ENCODE measurements at regions not wholly inside any gene's neighbourhood (a gene's known extent, or its start where the extent isn't known, plus 50 kb on each side); places are given as distances from the start of the nearest gene placed in this dataset.
"Not testable (repeated sequence)": the region's sequence is repeated elsewhere in the genome, so short reads cannot be mapped to it uniquely, and the experiment has no call there.

- not testable (repeated sequence) for H3K27me3 Mint-ChIP-seq
These were observed 269.9 kb downstream of the CNTNAP3 start for GRCh38 chr9:39018107-39018506.

DNA sequence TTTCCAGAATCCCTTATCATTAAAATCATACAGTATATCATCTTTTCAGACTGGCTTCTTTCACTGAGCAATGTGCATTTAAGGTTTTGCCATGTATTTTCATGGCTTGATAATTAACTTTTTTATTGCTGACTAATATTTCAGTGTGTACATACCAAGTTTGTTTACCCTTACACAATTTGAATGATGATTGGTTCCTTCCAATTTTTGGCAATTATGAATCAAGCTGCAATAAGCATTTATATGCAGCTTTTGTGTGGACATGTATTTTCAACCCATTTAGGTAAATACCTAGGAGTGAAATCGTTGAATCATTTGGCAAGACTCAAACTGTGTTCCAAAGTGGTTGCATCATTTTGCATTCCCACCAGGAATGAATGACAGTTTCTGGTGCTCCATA is 272.8 kb downstream of the CNTNAP3 start:
- DNase-seq, H3K36me3 Mint-ChIP-seq, H3K9me3 Mint-ChIP-seq, H3K4me3 Mint-ChIP-seq, POLR2A ChIA-PET, H3K4me1 Mint-ChIP-seq, H3K27ac Mint-ChIP-seq, H3K27me3 Mint-ChIP-seq, ATAC-seq: not testable (repeated sequence)

More at GRCh38 chr9:39018107-39018506, 269.9 kb downstream of the CNTNAP3 start:
- DNase-seq, H3K4me3 Mint-ChIP-seq, H3K36me3 Mint-ChIP-seq, H3K4me1 Mint-ChIP-seq, POLR2A ChIA-PET, H3K9me3 Mint-ChIP-seq, H3K27ac Mint-ChIP-seq, ATAC-seq: not testable (repeated sequence)

- H3K27me3 Mint-ChIP-seq, POLR2A ChIA-PET, H3K9me3 Mint-ChIP-seq, H3K36me3 Mint-ChIP-seq, H3K4me3 Mint-ChIP-seq, H3K4me1 Mint-ChIP-seq, H3K27ac Mint-ChIP-seq, DNase-seq: not testable (repeated sequence)
- ATAC-seq: peak in 1 of 2 donors; percentile 14
These were observed 273.2 kb downstream of the CNTNAP3 start for GRCh38 chr9:39014805-39015123.

GRCh38 chr9:39014096-39014804 is 273.7 kb downstream of the CNTNAP3 start:
- H3K36me3 Mint-ChIP-seq, DNase-seq, H3K4me1 Mint-ChIP-seq, H3K4me3 Mint-ChIP-seq, H3K9me3 Mint-ChIP-seq, H3K27me3 Mint-ChIP-seq, POLR2A ChIA-PET, H3K27ac Mint-ChIP-seq: not testable (repeated sequence)
- ATAC-seq: peak in 1 of 2 donors; percentile 23

DNA sequence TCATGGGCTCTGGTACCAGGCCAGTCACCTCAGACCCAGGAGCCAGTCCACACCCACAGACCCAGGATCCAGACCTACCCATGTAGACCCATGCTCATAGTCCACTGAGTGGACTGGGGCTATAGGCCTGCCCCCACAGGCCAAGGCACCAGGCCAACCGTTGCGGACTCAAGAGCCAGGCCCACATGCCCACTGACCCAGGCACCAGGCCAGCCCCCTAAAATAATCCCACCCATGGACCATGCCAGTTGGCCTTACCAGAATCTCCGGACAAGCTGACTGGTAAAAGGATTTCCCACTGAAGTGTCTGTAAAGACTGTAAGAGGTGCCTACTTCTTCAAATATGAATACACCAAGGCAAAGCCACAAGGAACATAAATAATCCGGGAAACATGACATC is 278.2 kb downstream of the CNTNAP3 start:
- POLR2A ChIA-PET, H3K27ac Mint-ChIP-seq: not testable (repeated sequence)

GRCh38 chr9:39009343-39009742 is 278.6 kb downstream of the CNTNAP3 start:
- H3K36me3 Mint-ChIP-seq, POLR2A ChIA-PET, H3K4me1 Mint-ChIP-seq, H3K27ac Mint-ChIP-seq, DNase-seq, H3K9me3 Mint-ChIP-seq, H3K27me3 Mint-ChIP-seq, ATAC-seq, H3K4me3 Mint-ChIP-seq: not testable (repeated sequence)

More for the DNA sequence above, 278.2 kb downstream of the CNTNAP3 start:
- not testable (repeated sequence) for H3K27me3 Mint-ChIP-seq, H3K4me1 Mint-ChIP-seq, H3K36me3 Mint-ChIP-seq, H3K4me3 Mint-ChIP-seq, H3K9me3 Mint-ChIP-seq, ATAC-seq, DNase-seq

- POLR2A ChIA-PET, H3K36me3 Mint-ChIP-seq: not testable (repeated sequence)
These were observed 279.1 kb downstream of the CNTNAP3 start for GRCh38 chr9:39008907-39009306.

GRCh38 chr9:39005736-39006135 is 282.2 kb downstream of the CNTNAP3 start:
- H3K27ac Mint-ChIP-seq, H3K36me3 Mint-ChIP-seq, POLR2A ChIA-PET, ATAC-seq, H3K4me3 Mint-ChIP-seq, DNase-seq, H3K4me1 Mint-ChIP-seq, H3K27me3 Mint-ChIP-seq: not testable (repeated sequence)
- H3K9me3 Mint-ChIP-seq: peaks cover 0 to 15% (median 0%) of the 10 kb centered on the region in 9 donors

More at GRCh38 chr9:39008907-39009306, 279.1 kb downstream of the CNTNAP3 start:
- H3K27me3 Mint-ChIP-seq, H3K4me3 Mint-ChIP-seq, DNase-seq, ATAC-seq, H3K4me1 Mint-ChIP-seq: not testable (repeated sequence)
- Mint-ChIP-seq H3K27ac (peak overlapping the region in 1 of 10 donors; percentile 0), H3K9me3 (peaks cover 0 to 11% (median 2%) of the 10 kb centered on the region in 9 donors)

DNA sequence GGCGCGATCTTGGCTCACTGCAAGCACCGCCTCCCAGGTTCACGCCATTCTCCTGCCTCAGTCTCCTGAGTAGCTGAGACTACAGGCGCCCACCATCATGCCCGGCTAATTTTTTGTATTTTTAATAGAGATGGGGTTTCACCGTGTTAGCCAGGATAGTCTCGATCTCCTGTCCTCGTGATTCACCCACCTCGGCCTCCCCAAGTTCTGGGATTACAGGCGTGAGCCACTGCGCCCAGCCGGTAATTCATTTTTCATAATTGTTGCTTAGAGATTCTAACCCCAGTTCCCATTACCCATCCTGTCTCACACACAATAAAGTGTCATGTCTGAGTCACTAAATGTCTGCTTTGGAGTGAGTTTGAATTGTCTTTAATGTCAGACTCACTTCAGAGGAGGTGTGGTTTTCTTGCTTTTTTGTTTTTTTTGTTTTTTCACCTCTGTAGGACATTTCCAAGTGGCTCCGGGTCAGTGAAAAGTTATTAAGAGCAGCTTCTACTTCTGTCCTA is 281.2 kb upstream of the FAM240B start:
- H3K27ac Mint-ChIP-seq, H3K36me3 Mint-ChIP-seq, DNase-seq, POLR2A ChIA-PET, H3K4me1 Mint-ChIP-seq, H3K27me3 Mint-ChIP-seq, H3K4me3 Mint-ChIP-seq, ATAC-seq: not testable (repeated sequence)
- H3K9me3 Mint-ChIP-seq: peaks cover 0 to 11% (median 0%) of the 10 kb centered on the region in 9 donors

DNA sequence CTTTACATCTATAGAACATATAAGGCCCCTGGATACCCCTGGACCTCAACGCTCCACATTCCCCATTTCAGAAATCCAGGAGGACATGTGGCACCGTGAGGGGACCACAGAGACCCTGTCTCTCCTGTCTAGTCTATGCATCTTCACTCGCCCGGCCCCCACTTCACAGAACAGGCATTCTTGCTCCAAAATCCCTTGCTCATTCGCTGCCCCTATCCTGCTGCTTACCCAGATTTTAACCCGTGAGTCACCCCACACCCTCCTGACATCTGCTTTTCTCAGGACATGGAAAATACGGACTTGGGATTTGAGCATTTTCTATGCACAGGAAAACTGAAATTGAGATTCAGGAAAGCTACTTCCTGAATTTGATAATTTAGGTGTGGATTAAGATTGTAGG is 279.3 kb upstream of the FAM240B start:
- H3K36me3 Mint-ChIP-seq, DNase-seq, ATAC-seq, POLR2A ChIA-PET, H3K27me3 Mint-ChIP-seq, H3K27ac Mint-ChIP-seq, H3K4me3 Mint-ChIP-seq, H3K4me1 Mint-ChIP-seq: not testable (repeated sequence)
- peaks cover 0 to 13% (median 2%) of the 10 kb centered on the region in 9 donors for H3K9me3 Mint-ChIP-seq

DNA sequence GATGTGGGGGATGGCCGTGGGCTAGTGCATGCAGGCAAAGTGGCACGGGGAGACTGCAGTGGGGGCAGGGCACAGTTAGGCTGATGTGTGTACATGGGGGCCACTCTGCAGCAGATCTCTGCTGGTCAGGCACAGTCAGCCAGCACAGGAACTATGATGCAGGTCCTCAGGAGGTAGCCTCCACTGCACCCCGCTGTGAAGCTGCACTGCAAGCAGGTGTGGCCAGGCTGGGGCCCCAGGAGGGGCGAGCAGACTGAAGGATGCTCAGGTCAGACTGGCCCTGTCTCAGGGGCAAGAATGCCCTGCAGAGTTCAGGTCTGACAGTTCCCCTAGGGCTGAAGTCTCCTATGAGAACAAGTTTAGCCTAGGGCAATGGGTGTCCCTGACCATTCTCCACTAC is 273.8 kb upstream of the FAM240B start:
- Mint-ChIP-seq H3K27me3 (peaks cover 3 to 11% (median 5%) of the 10 kb centered on the region in 5 donors), H3K36me3 (peaks cover 0 to 13% (median 0%) of the 10 kb centered on the region in 3 donors), H3K9me3 (peaks cover 0 to 20% (median 2%) of the 10 kb centered on the region in 9 donors)
- H3K27ac Mint-ChIP-seq, ATAC-seq, H3K4me3 Mint-ChIP-seq, DNase-seq, H3K4me1 Mint-ChIP-seq, POLR2A ChIA-PET: not testable (repeated sequence)

GRCh38 chr9:38993156-38993555 is 273.2 kb upstream of the FAM240B start:
- H3K9me3 Mint-ChIP-seq: peaks cover 0 to 20% (median 2%) of the 10 kb centered on the region in 9 donors
- H3K4me3 Mint-ChIP-seq, ATAC-seq, H3K27ac Mint-ChIP-seq, H3K4me1 Mint-ChIP-seq, POLR2A ChIA-PET: not testable (repeated sequence)
- peaks cover 3 to 11% (median 5%) of the 10 kb centered on the region in 5 donors for H3K27me3 Mint-ChIP-seq
- peaks cover 0 to 13% (median 0%) of the 10 kb centered on the region in 3 donors for H3K36me3 Mint-ChIP-seq
- DNase-seq: peak in 1 of 10 donors; percentile 64

DNA sequence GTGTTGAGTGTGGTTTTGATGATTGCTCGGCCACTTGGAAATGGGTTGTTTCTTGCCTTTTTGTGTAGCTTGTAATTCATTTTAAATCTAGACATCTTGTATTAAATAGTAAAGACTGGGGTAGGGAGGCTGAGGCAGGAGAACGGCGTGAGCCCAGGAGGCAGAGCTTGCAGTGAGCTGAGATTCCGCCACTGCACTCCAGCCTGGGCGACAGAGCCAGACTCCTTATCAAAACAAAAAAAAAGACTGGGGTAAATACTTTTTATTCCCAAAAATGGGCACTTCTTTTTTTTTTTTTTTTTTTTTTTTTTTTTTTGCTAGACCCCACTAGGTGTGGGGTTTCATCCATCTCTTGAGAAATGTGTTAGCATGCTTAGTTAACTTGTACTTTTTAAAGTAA is 258.8 kb upstream of the FAM240B start:
- POLR2A ChIA-PET, DNase-seq, H3K27me3 Mint-ChIP-seq, H3K4me3 Mint-ChIP-seq, H3K27ac Mint-ChIP-seq, H3K36me3 Mint-ChIP-seq, H3K9me3 Mint-ChIP-seq, H3K4me1 Mint-ChIP-seq, ATAC-seq: not testable (repeated sequence)

- H3K9me3 Mint-ChIP-seq, H3K4me3 Mint-ChIP-seq, DNase-seq, POLR2A ChIA-PET, ATAC-seq, H3K27me3 Mint-ChIP-seq, H3K27ac Mint-ChIP-seq, H3K4me1 Mint-ChIP-seq, H3K36me3 Mint-ChIP-seq: not testable (repeated sequence)
These were observed 249.5 kb upstream of the FAM240B start for GRCh38 chr9:38969480-38969879.

Measured in naive thymus-derived CD8-positive, alpha-beta T cell (primary cell).